Erythroblast (primary cell): ENCODE measurements at regions not wholly inside any gene's neighbourhood (a gene's known extent, or its start where the extent isn't known, plus 50 kb on each side); places are given as distances from the start of the nearest gene placed in this dataset.

Source experiments
- DNase-seq, 2 experiments: peaks; one replicate each; lab custom pipeline; 2025; lab: John Stamatoyannopoulos, UW
- GATA1 ChIP-seq: IDR thresholded peaks from 2 replicates; pipeline ENCODE4 v1.6.1; 2011; ENCODE audit warnings: low read depth, mild to moderate bottlenecking, control low read depth, low read length, moderate library complexity
- POLR2A ChIP-seq: IDR thresholded peaks from 2 replicates; pipeline ENCODE4 v1.6.1; 2011; ENCODE audit warnings: mild to moderate bottlenecking, low read length

GRCh38 chr12:126607157-126607556 is 1541.9 kb downstream of the AACS start:
- no peak for TF ChIP-seq POLR2A
- TF ChIP-seq GATA1: no peak
- no peak for DNase-seq

- DNase-seq: no peak
- no peak for TF ChIP-seq POLR2A
- TF ChIP-seq GATA1: no peak
Observed at GRCh38 chr12:126607867-126608266, 1542.6 kb downstream of the AACS start.

GRCh38 chr12:126608607-126609175 is 1543.5 kb downstream of the AACS start:
- DNase-seq: no peak
- TF ChIP-seq GATA1: no peak
- TF ChIP-seq POLR2A: no peak

- DNase-seq: no peak
- TF ChIP-seq GATA1: no peak
- TF ChIP-seq POLR2A: no peak
Observed at GRCh38 chr12:126616441-126616840, 1551.2 kb downstream of the AACS start.

GRCh38 chr12:126617312-126617711 is 1552.1 kb downstream of the AACS start:
- TF ChIP-seq GATA1 (no peak), POLR2A (no peak)

GRCh38 chr12:126627596-126627995 is 1562.4 kb downstream of the AACS start:
- DNase-seq: no peak

More at GRCh38 chr12:126617312-126617711, 1552.1 kb downstream of the AACS start:
- peak in 1 of 2 experiments; percentile 3 for DNase-seq

GRCh38 chr12:126636821-126637220 is 1571.6 kb downstream of the AACS start:
- DNase-seq: no peak
- no peak for TF ChIP-seq GATA1
- TF ChIP-seq POLR2A: no peak

More at GRCh38 chr12:126627596-126627995, 1562.4 kb downstream of the AACS start:
- TF ChIP-seq POLR2A (no peak), GATA1 (no peak)

GRCh38 chr12:126644236-126645020 is 1579.2 kb downstream of the AACS start:
- TF ChIP-seq GATA1 (no peak), POLR2A (no peak)

GRCh38 chr12:126648074-126648473 is 1582.8 kb downstream of the AACS start:
- no peak for DNase-seq
- TF ChIP-seq GATA1 (no peak), POLR2A (no peak)

More at GRCh38 chr12:126644236-126645020, 1579.2 kb downstream of the AACS start:
- no peak for DNase-seq

- TF ChIP-seq POLR2A (no peak), GATA1 (no peak)
- no peak for DNase-seq
Observed at GRCh38 chr12:126651133-126651532, 1585.9 kb downstream of the AACS start.

- peak; percentile 23 to 35 for DNase-seq
- TF ChIP-seq GATA1 (no peak), POLR2A (no peak)
Observed at GRCh38 chr12:126663304-126664094, 1598.3 kb downstream of the AACS start.

GRCh38 chr12:126667339-126667738 is 1599.6 kb upstream of the TMEM132C start:
- no peak for DNase-seq
- TF ChIP-seq GATA1 (no peak), POLR2A (no peak)

GRCh38 chr12:126668538-126668937 is 1598.4 kb upstream of the TMEM132C start:
- TF ChIP-seq GATA1 (no peak), POLR2A (no peak)
- no peak for DNase-seq
